Activated CD4-positive, alpha-beta T cell treated with anti-CD3 and anti-CD28 coated beads, Interleukin-2, amount 10 ng/mL, durations not matched to agents 24 days and 14 days (primary cell): ENCODE measurements at regions not wholly inside any gene's neighbourhood (a gene's known extent, or its start where the extent isn't known, plus 50 kb on each side); places are given as distances from the start of the nearest gene placed in this dataset.

Experiments
- DNase-seq: peaks from one replicate; pipeline ENCODE4 v3.0.0; 2022
- H3K27ac Mint-ChIP-seq: one replicate; pipeline ENCODE4 v1.8.0; 2022; ENCODE audit warnings: mild to moderate bottlenecking, mixed read lengths
- H3K27me3 Mint-ChIP-seq: one replicate; pipeline ENCODE4 v1.8.0; 2022; ENCODE audit warnings: mixed read lengths
- H3K36me3 Mint-ChIP-seq: one replicate; pipeline ENCODE4 v1.8.0; 2022; ENCODE audit warnings: low read depth, mild to moderate bottlenecking, mixed read lengths
- H3K4me1 Mint-ChIP-seq: one replicate; pipeline ENCODE4 v1.8.0; 2021; ENCODE audit warnings: mixed read lengths
- H3K4me3 Mint-ChIP-seq: one replicate; pipeline ENCODE4 v1.8.0; 2022; ENCODE audit warnings: mild to moderate bottlenecking, moderate library complexity, mixed read lengths
- H3K9me3 Mint-ChIP-seq: one replicate; pipeline ENCODE4 v1.8.0; 2021; ENCODE audit warnings: mixed read lengths
- intact Hi-C: fragments of 100-400 bp; cut with micrococcal nuclease; formaldehyde crosslinking; loops from one replicate; pipeline ENCODE4 v1.15.1; 2023

DNA sequence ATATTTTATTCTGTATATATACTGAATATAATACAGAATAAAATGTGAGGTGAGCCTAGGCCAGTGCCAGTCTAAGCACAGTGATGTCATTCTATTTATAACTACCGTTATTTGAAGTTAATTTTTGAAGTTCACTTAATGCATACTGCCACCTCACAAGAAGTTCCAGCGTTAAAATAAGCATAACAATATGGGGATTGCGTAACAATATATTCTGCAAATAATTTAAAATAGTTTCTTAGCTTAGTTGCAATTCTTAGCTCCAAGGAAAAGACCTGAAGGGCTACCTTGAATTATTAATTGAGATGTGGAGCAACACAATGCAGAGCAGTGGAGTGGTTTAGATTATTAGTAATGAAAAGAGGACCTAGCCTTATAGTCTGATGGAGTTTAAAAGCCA, 390.5 kb upstream of the ROBO1 start:
- no peak for DNase-seq
- Mint-ChIP-seq H3K9me3 (peaks cover 7% of the 10 kb centered on the region), H3K4me1 (no peaks in the 10 kb centered on the region), H3K4me3 (no peak overlapping the region), H3K27me3 (no peaks in the 10 kb centered on the region), H3K27ac (no peak overlapping the region), H3K36me3 (no peaks in the 10 kb centered on the region)
- intact Hi-C loops: no loop called here

DNA sequence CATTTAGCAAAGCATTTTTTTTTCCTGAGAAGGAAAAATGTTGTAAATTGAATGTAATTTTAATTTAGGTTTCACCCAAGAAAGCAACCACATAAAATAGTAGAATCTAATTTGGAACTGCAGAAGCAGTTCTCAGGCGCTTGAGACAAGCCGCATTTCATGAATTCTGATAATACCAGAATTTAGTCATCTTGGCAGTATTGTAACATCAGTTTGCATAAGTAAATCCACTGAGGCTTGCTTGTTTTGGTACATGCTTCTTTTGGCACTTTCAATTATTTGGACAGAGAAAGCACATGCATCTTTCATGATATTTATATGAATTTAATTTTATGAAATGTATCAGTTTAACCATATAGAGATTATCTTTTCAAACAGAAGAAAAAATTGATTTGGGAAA, 389.7 kb upstream of the ROBO1 start:
- DNase-seq: no peak
- Mint-ChIP-seq H3K4me3 (no peak overlapping the region), H3K9me3 (peaks cover 9% of the 10 kb centered on the region), H3K36me3 (no peaks in the 10 kb centered on the region), H3K27me3 (no peaks in the 10 kb centered on the region), H3K27ac (no peak overlapping the region), H3K4me1 (no peaks in the 10 kb centered on the region)
- intact Hi-C loops: no loop called here

DNA sequence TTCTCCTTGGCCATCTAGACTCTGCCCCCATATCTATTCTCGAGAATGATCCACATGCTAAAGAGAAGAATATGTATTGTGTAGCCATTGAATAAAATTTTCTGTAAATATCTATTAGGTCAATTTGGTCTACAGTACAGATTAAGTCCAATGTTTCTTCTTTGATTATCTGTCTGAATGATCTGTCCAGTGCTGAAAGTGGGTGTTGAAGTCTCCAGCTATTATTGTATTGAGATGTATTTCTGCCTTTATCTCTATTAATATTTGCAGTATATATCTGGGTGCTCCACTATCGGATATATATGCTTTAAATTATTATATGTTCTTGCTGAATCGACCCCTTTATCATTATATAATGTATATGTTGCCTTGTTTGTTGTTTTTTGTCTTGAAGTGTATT, 384.9 kb upstream of the ROBO1 start:
- H3K4me1 Mint-ChIP-seq: no peaks in the 10 kb centered on the region
- no peak overlapping the region for H3K27ac Mint-ChIP-seq
- H3K36me3 Mint-ChIP-seq: no peaks in the 10 kb centered on the region
- intact Hi-C loops: no loop called here
- H3K9me3 Mint-ChIP-seq: peaks cover 25% of the 10 kb centered on the region
- no peaks in the 10 kb centered on the region for H3K27me3 Mint-ChIP-seq
- H3K4me3 Mint-ChIP-seq: no peak overlapping the region
- no peak for DNase-seq

DNA sequence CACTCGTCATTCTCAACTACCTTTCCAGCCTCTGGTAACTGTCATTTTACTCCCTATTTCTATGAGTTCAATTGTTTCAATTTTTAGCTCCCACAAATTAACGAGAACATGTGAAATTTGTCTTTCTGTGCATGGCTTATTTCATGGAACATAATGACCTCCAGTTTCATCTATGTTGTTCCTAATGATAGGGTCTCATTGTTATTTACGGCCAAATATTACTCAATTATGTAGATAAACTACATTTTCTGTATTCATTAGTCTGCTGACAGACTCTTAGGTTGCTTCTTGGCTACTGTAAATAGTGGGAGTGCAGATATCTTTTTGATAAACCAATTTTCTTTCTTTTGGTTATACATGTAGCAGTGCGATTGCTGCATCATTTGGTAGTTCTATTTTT, 374.9 kb upstream of the ROBO1 start:
- DNase-seq: no peak
- no peak overlapping the region for H3K27ac Mint-ChIP-seq
- peaks cover 17% of the 10 kb centered on the region for H3K9me3 Mint-ChIP-seq
- no peaks in the 10 kb centered on the region for H3K36me3 Mint-ChIP-seq
- intact Hi-C loops: no loop called here
- no peaks in the 10 kb centered on the region for H3K4me1 Mint-ChIP-seq
- no peak overlapping the region for H3K4me3 Mint-ChIP-seq
- no peaks in the 10 kb centered on the region for H3K27me3 Mint-ChIP-seq

DNA sequence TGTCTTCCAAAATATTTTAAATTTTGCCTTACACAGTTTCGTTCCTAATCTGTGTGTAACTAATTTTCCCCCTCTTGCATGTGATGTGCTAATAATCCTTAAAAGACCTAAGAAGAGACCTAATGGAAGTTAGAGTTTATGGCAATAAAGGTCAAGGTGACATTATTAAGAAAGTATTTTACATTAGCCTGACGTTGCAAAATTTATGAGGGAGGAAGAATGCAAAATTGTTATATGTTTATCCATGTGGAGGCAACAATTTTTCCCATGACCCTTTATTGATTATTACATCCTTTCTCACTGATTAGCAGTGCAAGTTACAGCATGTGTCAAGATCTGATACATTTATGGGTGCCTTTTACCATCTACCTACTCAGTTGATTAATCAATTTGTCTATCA, 373.8 kb upstream of the ROBO1 start:
- H3K36me3 Mint-ChIP-seq: no peaks in the 10 kb centered on the region
- H3K4me1 Mint-ChIP-seq: no peaks in the 10 kb centered on the region
- H3K9me3 Mint-ChIP-seq: peaks cover 16% of the 10 kb centered on the region
- intact Hi-C loops: no loop called here
- no peaks in the 10 kb centered on the region for H3K27me3 Mint-ChIP-seq
- no peak overlapping the region for H3K27ac Mint-ChIP-seq
- DNase-seq: no peak
- H3K4me3 Mint-ChIP-seq: no peak overlapping the region

DNA sequence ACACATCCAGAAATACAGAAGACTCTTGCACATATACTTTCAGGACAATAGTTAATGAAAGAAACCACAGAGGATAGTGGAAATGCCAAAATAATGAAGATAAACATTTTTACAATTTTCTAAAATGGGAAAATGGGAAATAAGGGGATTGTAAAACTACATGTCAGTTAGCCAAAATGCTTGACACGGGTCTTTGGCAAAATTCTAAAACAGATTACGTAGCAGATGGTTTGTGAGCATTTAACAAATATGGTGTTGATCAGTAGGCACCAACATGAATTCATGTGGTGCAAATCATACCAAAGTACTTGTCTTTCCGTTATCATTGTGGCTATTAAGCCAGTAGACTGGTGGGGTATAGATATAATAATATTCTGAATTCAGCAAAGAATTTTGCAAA, 348.5 kb upstream of the ROBO1 start:
- no peaks in the 10 kb centered on the region for H3K36me3 Mint-ChIP-seq
- DNase-seq: no peak
- H3K9me3 Mint-ChIP-seq: peaks cover 6% of the 10 kb centered on the region
- H3K27me3 Mint-ChIP-seq: no peaks in the 10 kb centered on the region
- no peak overlapping the region for H3K4me3 Mint-ChIP-seq
- intact Hi-C loops: no loop called here
- H3K27ac Mint-ChIP-seq: no peak overlapping the region
- no peaks in the 10 kb centered on the region for H3K4me1 Mint-ChIP-seq

DNA sequence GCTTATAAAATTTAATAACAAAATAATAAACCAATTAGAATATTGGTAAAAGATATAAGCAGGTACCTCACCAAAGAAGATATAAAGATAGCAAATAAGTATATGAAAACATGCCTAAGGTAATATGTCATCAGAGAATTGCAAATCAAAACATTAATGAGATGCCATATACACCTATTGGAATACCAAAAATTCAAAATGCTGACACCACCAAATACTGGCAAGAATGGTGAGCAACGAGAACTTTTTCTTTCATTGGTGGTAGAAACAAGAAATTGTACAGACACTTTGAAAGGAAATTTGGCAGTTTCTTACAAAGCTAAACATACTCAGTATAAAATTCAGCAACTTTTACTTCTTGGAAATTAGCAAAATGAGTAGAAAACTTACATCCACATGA, 346.9 kb upstream of the ROBO1 start:
- Mint-ChIP-seq H3K27ac (no peak overlapping the region), H3K27me3 (no peaks in the 10 kb centered on the region), H3K9me3 (peaks cover 3% of the 10 kb centered on the region), H3K4me3 (no peak overlapping the region), H3K36me3 (no peaks in the 10 kb centered on the region), H3K4me1 (no peaks in the 10 kb centered on the region)
- no peak for DNase-seq
- intact Hi-C loops: no loop called here

DNA sequence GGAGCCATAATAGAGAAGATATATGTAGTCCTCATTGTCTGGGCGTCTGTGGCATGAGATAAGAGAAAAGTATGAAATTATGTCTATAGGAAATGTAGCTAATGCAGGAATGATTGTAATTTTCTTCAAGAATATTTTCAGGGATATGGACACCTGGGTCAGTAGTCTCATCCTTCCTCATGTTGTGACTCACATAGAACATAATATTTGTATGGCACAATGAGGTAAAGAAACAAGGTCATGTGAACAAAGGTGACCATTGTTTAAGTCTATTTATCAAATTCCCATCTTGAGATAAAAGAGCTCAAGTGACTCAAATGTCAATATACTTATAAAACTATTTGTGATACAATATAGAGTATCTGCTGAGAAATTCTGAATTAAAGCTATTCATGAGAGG, 345.5 kb upstream of the ROBO1 start:
- Mint-ChIP-seq H3K27ac (no peak overlapping the region), H3K27me3 (no peaks in the 10 kb centered on the region), H3K4me1 (no peaks in the 10 kb centered on the region), H3K36me3 (no peaks in the 10 kb centered on the region), H3K4me3 (no peak overlapping the region), H3K9me3 (no peaks in the 10 kb centered on the region)
- DNase-seq: no peak
- intact Hi-C loops: no loop called here

DNA sequence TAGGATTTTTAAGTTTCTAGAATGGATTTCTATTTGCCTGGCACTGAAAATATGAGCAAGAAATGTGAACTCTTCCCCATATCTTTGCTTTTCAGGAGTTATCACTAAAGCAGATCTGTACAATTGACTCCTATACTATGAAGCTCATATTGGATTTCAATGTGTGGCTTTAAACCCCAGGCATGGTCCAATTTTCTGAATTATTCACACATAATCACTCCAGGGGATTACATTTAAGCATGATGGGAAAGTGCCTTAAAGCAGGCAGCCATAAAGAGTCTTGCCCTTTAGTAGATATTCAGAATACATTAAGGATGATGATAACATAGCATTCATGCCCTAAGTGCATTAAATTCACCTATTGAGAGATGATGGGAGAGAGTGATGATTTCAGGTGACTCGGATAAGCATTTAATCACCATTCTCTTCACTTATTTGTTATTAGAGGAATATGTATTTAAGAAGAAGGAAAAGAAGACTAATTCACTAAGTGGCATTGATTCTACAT, 331.8 kb upstream of the ROBO1 start:
- H3K27ac Mint-ChIP-seq: no peak overlapping the region
- no peaks in the 10 kb centered on the region for H3K36me3 Mint-ChIP-seq
- no peaks in the 10 kb centered on the region for H3K27me3 Mint-ChIP-seq
- no peak for DNase-seq
- no peaks in the 10 kb centered on the region for H3K4me1 Mint-ChIP-seq
- intact Hi-C loops: no loop called here
- peaks cover 4% of the 10 kb centered on the region for H3K9me3 Mint-ChIP-seq
- no peak overlapping the region for H3K4me3 Mint-ChIP-seq

DNA sequence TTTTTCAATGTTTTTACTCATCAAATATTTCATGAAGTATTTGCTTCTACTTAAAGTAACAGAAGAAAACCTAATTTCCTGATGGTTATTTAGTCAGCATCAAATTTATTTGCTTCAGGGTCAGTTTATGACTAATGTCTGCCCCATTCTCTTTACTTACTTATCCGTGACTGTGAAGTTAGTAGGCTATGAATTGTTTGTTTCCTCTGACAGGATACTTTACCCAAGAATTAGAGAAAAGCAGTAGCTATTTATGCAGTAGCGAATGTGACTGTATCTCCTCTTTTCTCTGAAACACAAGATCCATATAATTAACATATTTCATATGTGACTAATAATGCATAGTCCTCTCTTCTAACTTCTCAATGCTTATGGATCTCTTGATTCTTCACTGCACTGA, 329.9 kb upstream of the ROBO1 start:
- H3K36me3 Mint-ChIP-seq: no peaks in the 10 kb centered on the region
- H3K27ac Mint-ChIP-seq: no peak overlapping the region
- no peaks in the 10 kb centered on the region for H3K9me3 Mint-ChIP-seq
- no peaks in the 10 kb centered on the region for H3K27me3 Mint-ChIP-seq
- H3K4me1 Mint-ChIP-seq: no peaks in the 10 kb centered on the region
- intact Hi-C loops: no loop called here
- H3K4me3 Mint-ChIP-seq: no peak overlapping the region
- no peak for DNase-seq

DNA sequence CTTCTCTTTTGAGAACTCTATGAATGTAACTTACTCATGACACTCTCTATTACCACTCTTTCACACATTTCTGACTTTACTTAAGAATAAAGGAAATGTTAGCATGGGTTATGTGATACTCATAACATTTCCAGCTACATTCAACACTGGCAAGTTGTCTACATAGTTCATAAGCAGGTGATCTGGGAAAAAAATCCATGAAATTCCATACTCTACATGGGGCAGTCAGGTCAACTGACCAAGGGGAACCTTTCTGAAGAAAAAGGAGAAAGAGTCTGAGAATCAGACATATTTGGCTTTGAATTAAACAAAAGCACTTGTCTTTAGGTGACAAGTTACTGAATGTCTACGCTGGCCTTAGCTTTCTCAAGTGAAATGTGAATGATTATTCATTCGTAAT, 329.1 kb upstream of the ROBO1 start:
- DNase-seq: no peak
- no peaks in the 10 kb centered on the region for H3K36me3 Mint-ChIP-seq
- no peak overlapping the region for H3K4me3 Mint-ChIP-seq
- H3K9me3 Mint-ChIP-seq: no peaks in the 10 kb centered on the region
- intact Hi-C loops: no loop called here
- H3K4me1 Mint-ChIP-seq: no peaks in the 10 kb centered on the region
- H3K27ac Mint-ChIP-seq: no peak overlapping the region
- no peaks in the 10 kb centered on the region for H3K27me3 Mint-ChIP-seq

DNA sequence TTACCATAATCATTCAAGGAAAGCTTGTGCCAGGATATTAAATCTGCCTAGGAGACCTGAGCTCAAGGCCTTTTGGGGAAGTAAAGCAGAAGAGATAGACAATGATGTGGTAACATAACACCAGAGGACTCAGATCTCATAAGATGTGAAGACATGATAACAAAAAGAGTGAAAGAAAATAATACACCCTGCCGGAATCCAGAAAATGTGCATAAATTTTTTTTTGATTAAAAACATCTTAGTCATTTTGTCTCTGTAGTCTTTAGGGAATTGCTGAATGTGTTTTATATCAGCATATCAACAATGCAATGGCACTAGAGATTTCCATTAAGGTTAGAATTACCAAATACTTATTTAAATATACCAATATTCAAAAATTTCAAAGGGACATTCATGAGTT, 326.8 kb upstream of the ROBO1 start:
- H3K4me3 Mint-ChIP-seq: no peak overlapping the region
- no peak overlapping the region for H3K27ac Mint-ChIP-seq
- H3K36me3 Mint-ChIP-seq: no peaks in the 10 kb centered on the region
- no peaks in the 10 kb centered on the region for H3K4me1 Mint-ChIP-seq
- intact Hi-C loops: no loop called here
- no peak for DNase-seq
- H3K9me3 Mint-ChIP-seq: no peaks in the 10 kb centered on the region
- no peaks in the 10 kb centered on the region for H3K27me3 Mint-ChIP-seq

DNA sequence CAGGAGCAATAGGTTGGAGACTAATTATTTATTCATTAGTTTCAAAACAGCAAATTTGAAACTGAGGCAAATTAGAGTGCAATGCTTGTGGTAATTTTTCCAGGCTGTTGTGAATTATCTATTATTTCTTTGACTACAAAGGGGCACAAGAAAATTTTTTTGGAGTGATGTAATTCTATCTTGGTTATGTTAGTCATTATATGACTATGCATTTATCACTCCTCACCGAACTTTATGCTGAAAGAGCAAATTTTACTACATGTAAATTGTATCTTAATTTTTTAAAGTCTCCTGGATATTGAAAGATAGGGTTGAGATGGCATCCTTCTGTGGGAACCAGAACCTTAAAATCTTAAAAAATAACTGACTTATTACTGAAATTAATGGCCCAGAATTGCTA, 320.0 kb upstream of the ROBO1 start:
- Mint-ChIP-seq H3K36me3 (no peaks in the 10 kb centered on the region), H3K9me3 (no peaks in the 10 kb centered on the region), H3K27ac (no peak overlapping the region), H3K4me3 (no peak overlapping the region), H3K4me1 (no peaks in the 10 kb centered on the region), H3K27me3 (no peaks in the 10 kb centered on the region)
- intact Hi-C loops: no loop called here
- DNase-seq: no peak

DNA sequence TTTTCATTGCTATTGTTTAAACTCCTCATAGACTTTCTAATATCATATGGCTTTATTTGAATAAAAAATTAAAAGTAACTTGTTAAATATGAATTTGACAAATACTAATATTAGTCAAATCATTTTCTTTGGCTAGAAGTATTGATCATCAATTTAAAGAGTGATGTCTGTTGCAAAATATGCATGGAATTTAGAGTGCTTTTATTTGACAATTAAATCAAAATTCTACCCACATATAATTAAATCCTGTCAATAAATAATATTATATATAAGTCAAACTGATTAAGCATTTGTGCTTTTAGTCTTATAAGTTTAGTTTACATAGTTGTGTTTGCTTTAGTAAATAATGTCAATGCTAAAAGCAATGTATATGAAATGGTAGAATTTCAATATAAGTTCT, 318.6 kb upstream of the ROBO1 start:
- DNase-seq: no peak
- no peaks in the 10 kb centered on the region for H3K4me1 Mint-ChIP-seq
- intact Hi-C loops: no loop called here
- no peak overlapping the region for H3K27ac Mint-ChIP-seq
- H3K36me3 Mint-ChIP-seq: no peaks in the 10 kb centered on the region
- H3K9me3 Mint-ChIP-seq: no peaks in the 10 kb centered on the region
- no peak overlapping the region for H3K4me3 Mint-ChIP-seq
- no peaks in the 10 kb centered on the region for H3K27me3 Mint-ChIP-seq

DNA sequence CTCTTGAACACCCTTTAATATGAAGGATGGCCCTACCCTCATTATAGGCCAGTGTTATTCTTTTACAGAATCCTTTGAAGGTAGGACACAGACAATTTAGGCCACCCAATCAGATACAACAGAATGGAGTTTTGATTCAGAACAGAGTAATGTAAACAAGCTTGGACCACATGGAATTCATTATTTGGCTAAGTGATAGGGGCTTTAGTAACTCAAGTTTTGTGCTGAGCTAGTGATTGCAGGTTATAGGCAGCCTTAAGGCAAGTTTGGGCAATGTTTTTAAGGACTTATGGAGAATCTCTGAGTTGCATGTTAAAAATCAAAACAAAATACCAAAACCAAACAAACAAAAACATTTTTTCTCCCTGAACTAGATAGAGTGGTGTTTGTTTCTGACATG, 312.1 kb upstream of the ROBO1 start:
- no peak for DNase-seq
- peaks cover 6% of the 10 kb centered on the region for H3K9me3 Mint-ChIP-seq
- H3K27ac Mint-ChIP-seq: no peak overlapping the region
- intact Hi-C loops: no loop called here
- H3K27me3 Mint-ChIP-seq: no peaks in the 10 kb centered on the region
- no peaks in the 10 kb centered on the region for H3K4me1 Mint-ChIP-seq
- H3K36me3 Mint-ChIP-seq: no peaks in the 10 kb centered on the region
- H3K4me3 Mint-ChIP-seq: no peak overlapping the region

DNA sequence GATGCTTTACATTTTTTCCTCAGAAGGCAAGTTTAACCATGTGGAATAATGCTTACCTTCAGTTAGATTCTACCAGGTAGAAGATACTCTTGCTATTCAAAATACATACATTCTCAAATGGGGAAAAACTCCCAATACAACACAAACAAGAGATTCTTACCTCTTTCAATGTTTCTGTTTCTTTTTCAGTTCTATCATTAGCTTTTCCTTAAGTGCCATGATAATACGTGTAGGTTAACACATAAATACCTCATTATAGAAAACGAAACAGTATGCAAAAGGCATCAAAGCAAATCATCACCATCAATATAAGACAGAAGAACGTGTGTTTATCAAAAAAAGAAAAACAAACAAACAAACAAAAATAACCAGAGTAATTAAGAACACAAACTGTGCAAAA, 300.7 kb upstream of the ROBO1 start:
- no peaks in the 10 kb centered on the region for H3K4me1 Mint-ChIP-seq
- intact Hi-C loops: no loop called here
- H3K9me3 Mint-ChIP-seq: peaks cover 7% of the 10 kb centered on the region
- no peak for DNase-seq
- H3K36me3 Mint-ChIP-seq: no peaks in the 10 kb centered on the region
- H3K4me3 Mint-ChIP-seq: no peak overlapping the region
- H3K27ac Mint-ChIP-seq: no peak overlapping the region
- no peaks in the 10 kb centered on the region for H3K27me3 Mint-ChIP-seq
